Kidney (tissue), 13 donors: ENCODE measurements at regions not wholly inside any gene's neighbourhood (a gene's known extent, or its start where the extent isn't known, plus 50 kb on each side); places are given as distances from the start of the nearest gene placed in this dataset.

ENCODE experiments used
- DNase-seq, 5 donors: peaks; one replicate each; pipeline ENCODE4 v3.0.0-alpha.2; 2013 to 2020
- FAIRE-seq: peaks from 2 replicates; lab custom pipeline; 2012; peaks lifted over from hg19 to GRCh38; lab: Jason Lieb, UNC
- H3K27ac ChIP-seq, 2 donors: one replicate each; pipeline ENCODE4 v1.7.0; 2013; ENCODE audit warnings: low read depth in 2 of 2, low read length in 2 of 2, inconsistent platforms in 1 of 2
- H3K27me3 ChIP-seq: one replicate; pipeline ENCODE4 v1.7.1; 2013; ENCODE audit warnings: low read length, inconsistent platforms; ENCODE audit not compliant: control insufficient read depth, insufficient read depth
- H3K36me3 ChIP-seq, 3 donors: one replicate each; pipeline versions ENCODE4 v1.7.0 to v1.7.1; 2013; ENCODE audit warnings: low read length in 3 of 3, control low read depth in 1 of 3, inconsistent platforms in 1 of 3; ENCODE audit not compliant: insufficient read depth in 3 of 3, control insufficient read depth in 2 of 3
- H3K4me1 ChIP-seq, 3 donors: one replicate each; pipeline versions ENCODE4 v1.7.0 to v1.7.1; 2013; ENCODE audit warnings: low read length in 3 of 3, inconsistent platforms in 1 of 3, low read depth in 1 of 3; ENCODE audit not compliant: control insufficient read depth in 2 of 3, insufficient read depth in 2 of 3
- H3K4me3 ChIP-seq, 3 donors: one replicate each; pipeline versions ENCODE4 v1.7.0 to v1.8.1; 2013; ENCODE audit warnings: low read length in 3 of 3, control low read depth in 1 of 3, inconsistent platforms in 1 of 3
- H3K9ac ChIP-seq, 3 donors: one replicate each; pipeline versions ENCODE4 v1.7.0 to v1.7.1; 2013; ENCODE audit warnings: low read length in 3 of 3, control low read depth in 1 of 3, inconsistent platforms in 1 of 3
- H3K9me3 ChIP-seq, 3 donors: one replicate each; pipeline versions ENCODE4 v1.7.0 to v1.7.1; 2013; ENCODE audit warnings: low read length in 3 of 3, control low read depth in 1 of 3, inconsistent platforms in 1 of 3; ENCODE audit not compliant: control insufficient read depth in 2 of 3, insufficient read depth in 1 of 3
- CTCF ChIP-seq: IDR thresholded peaks from 3 replicates; pipeline ENCODE4 v1.5.1; 2012; ENCODE audit warnings: mild to moderate bottlenecking, moderate library complexity, borderline replicate concordance; ENCODE audit not compliant: insufficient read depth; ENCODE audit errors: extremely low read depth
- intact Hi-C: fragments of 100-400 bp; cut with DNase I; formaldehyde crosslinking; loops from one replicate; pipeline ENCODE4 v1.11.1; 2022
- donor health status: control.
- donor health status: control.
- donor health status: control.
- donor health status: control.
- donor health status: control.
- donor health status: DM: yes; HTN: yes; CAD: no.
- donor health status: Normal renal cell carcinoma (clear cell type).

- no peaks in the 10 kb centered on the region for H3K9me3 ChIP-seq
- intact Hi-C loops, result no loop called here
- no peak overlapping the region for H3K4me3 ChIP-seq
- H3K27me3 ChIP-seq, result no peaks in the 10 kb centered on the region
- TF ChIP-seq CTCF, result no peak
- no peaks in the 10 kb centered on the region for H3K36me3 ChIP-seq
- H3K4me1 ChIP-seq, result no peaks in the 10 kb centered on the region
- H3K27ac ChIP-seq, result no peak overlapping the region
- peak; percentile 76 for FAIRE-seq
- H3K9ac ChIP-seq, result no peak overlapping the region
- DNase-seq, result no peak
Measured at GRCh38 chr16:63512910-63513309, 1476.7 kb upstream of the CDH8 start.

- Histone ChIP-seq H3K4me1 (no peaks in the 10 kb centered on the region), H3K4me3 (no peak overlapping the region), H3K27me3 (no peaks in the 10 kb centered on the region), H3K9me3 (no peaks in the 10 kb centered on the region), H3K9ac (no peak overlapping the region), H3K27ac (no peak overlapping the region), H3K36me3 (no peaks in the 10 kb centered on the region)
- DNase-seq (peak in 2 of 5 donors; percentile 1 to 55), FAIRE-seq (no peak)
- TF ChIP-seq CTCF, result no peak
- intact Hi-C loops, result no loop called here
Measured at GRCh38 chr16:63497408-63497807, 1461.2 kb upstream of the CDH8 start.

- no peak for TF ChIP-seq CTCF
- Histone ChIP-seq H3K9ac (no peak overlapping the region), H3K36me3 (no peaks in the 10 kb centered on the region), H3K27ac (no peak overlapping the region), H3K4me3 (no peak overlapping the region), H3K27me3 (no peaks in the 10 kb centered on the region), H3K9me3 (no peaks in the 10 kb centered on the region), H3K4me1 (no peaks in the 10 kb centered on the region)
- DNase-seq (no peak), FAIRE-seq (no peak)
- intact Hi-C loops, result no loop called here
Measured at GRCh38 chr16:63496282-63496681, 1460.0 kb upstream of the CDH8 start.

- Histone ChIP-seq H3K36me3 (no peaks in the 10 kb centered on the region), H3K9me3 (no peaks in the 10 kb centered on the region), H3K4me3 (no peak overlapping the region), H3K4me1 (no peaks in the 10 kb centered on the region), H3K27ac (no peak overlapping the region), H3K9ac (no peak overlapping the region), H3K27me3 (no peaks in the 10 kb centered on the region)
- FAIRE-seq, result peak; percentile 21
- DNase-seq, result no peak
- intact Hi-C loops, result no loop called here
- TF ChIP-seq CTCF, result no peak
Measured at GRCh38 chr16:63488955-63489354, 1452.7 kb upstream of the CDH8 start.
